Activated T-cell treated with anti-CD3 and anti-CD28 coated beads, Interleukin-2, amount 50 U/mL, for 24 hours (primary cell): ENCODE measurements at regions not wholly inside any gene's neighbourhood (a gene's known extent, or its start where the extent isn't known, plus 50 kb on each side); places are given as distances from the start of the nearest gene placed in this dataset.

ENCODE experiments used
- DNase-seq: peaks from one replicate; pipeline ENCODE4 v3.0.0-alpha.2; 2020
- H3K27ac Mint-ChIP-seq: 2 replicates; pipeline ENCODE4 v1.8.0; 2020; ENCODE audit warnings: mild to moderate bottlenecking, mixed read lengths
- H3K27me3 Mint-ChIP-seq: 2 replicates; pipeline ENCODE4 v1.8.0; 2020; ENCODE audit warnings: mixed read lengths
- H3K36me3 Mint-ChIP-seq: 2 replicates; pipeline ENCODE4 v1.8.0; 2020; ENCODE audit warnings: low read depth, mixed read lengths
- H3K4me1 Mint-ChIP-seq: 2 replicates; pipeline ENCODE4 v1.8.0; 2020; ENCODE audit warnings: low read depth, mixed read lengths
- H3K4me3 Mint-ChIP-seq: 2 replicates; pipeline ENCODE4 v1.8.0; 2020; ENCODE audit warnings: mild to moderate bottlenecking, moderate library complexity, mixed read lengths
- H3K9me3 Mint-ChIP-seq: 2 replicates; pipeline ENCODE4 v1.8.0; 2020; ENCODE audit warnings: mixed read lengths

DNA sequence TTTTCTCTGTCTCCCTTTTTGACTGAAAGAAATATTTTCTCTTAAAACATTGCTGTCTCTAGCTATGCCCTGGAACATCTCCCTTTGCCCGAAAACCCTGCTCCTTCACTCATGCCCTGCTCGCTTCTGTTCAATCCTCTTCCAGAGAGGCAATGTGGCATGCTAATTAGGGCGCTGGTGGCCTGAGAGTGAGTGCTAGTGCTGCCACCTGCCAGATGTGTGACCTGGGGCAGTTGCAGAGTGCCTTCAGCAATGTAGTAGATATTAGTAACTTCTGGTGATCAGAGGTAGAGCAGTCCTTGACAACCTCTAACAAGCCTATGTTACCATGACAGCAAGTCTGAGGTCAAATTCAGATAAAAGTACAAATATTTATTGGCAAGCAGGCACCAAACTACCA, 119.5 kb upstream of the OSMR start:
- Mint-ChIP-seq H3K4me1 (no peaks in the 10 kb centered on the region), H3K36me3 (no peaks in the 10 kb centered on the region), H3K9me3 (no peaks in the 10 kb centered on the region), H3K27me3 (peaks cover 9% of the 10 kb centered on the region), H3K27ac (no peak overlapping the region), H3K4me3 (no peak overlapping the region)
- DNase-seq = no peak

DNA sequence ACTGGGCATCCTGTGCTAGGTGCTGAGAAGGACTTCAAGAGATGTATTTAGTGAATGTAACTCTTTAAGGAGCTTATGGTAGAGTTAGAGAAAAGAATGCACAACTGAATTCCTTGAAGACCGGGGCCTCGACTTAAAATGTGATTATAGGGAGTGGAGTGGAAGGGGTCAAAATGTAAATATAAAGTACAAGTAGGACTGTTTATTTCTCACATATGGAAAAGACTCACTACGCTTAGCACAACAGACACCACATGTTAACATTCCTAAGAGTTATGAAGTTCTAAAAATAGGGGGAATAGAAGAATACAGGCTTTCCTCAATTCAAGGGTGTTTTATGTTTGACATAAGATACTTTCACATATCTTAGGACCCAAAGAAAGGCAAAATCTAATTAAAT, 117.8 kb upstream of the OSMR start:
- H3K4me1 Mint-ChIP-seq = no peaks in the 10 kb centered on the region
- no peaks in the 10 kb centered on the region for H3K36me3 Mint-ChIP-seq
- no peaks in the 10 kb centered on the region for H3K9me3 Mint-ChIP-seq

DNA sequence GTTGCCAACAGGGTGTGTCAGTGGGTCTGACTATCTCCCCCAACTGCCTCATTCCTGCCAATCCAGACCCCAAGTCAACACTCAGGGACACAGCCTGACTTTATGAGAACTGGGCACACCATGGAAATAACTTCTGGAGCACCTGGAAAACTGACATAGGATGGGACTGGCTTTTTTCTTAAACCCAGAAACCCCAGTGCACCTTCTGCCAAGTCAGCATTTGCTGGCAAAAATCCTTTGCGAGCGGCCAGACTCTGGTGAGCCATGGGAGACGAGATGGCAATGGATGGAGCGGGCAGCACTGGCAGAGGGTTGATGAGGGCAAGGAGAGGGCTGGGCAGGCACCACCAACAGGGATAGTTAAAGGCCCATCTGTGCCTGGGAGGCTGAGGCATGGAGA, 114.4 kb upstream of the OSMR start:
- H3K36me3 Mint-ChIP-seq = no peaks in the 10 kb centered on the region

More for the DNA sequence above, 117.8 kb upstream of the OSMR start:
- Mint-ChIP-seq H3K4me3 (no peak overlapping the region), H3K27ac (no peak overlapping the region), H3K27me3 (peaks cover 6% of the 10 kb centered on the region)
- DNase-seq = no peak

DNA sequence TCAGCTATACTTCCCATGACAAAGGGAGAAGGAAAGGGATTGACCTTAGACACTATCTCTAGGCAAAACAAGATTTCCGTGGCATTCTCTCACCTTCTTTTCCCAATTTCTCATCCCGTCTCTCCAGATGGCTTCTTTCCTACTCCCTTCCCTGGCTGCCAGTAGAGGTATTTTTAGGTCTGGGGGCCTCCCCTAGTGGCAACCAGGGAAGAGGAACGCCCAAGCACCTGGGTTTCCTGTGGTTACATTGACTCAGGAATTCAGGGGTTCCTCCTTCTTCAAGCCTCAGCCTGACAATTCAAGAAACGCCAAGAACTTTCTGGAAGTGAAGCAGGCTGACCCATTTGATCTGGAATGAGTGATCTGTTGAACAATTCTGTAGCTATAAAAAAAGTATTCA, 111.5 kb upstream of the OSMR start:
- no peaks in the 10 kb centered on the region for H3K36me3 Mint-ChIP-seq
- H3K27ac Mint-ChIP-seq = no peak overlapping the region
- no peak for DNase-seq
- no peak overlapping the region for H3K4me3 Mint-ChIP-seq
- peaks cover 5% of the 10 kb centered on the region for H3K27me3 Mint-ChIP-seq
- no peaks in the 10 kb centered on the region for H3K9me3 Mint-ChIP-seq
- no peaks in the 10 kb centered on the region for H3K4me1 Mint-ChIP-seq

More for the DNA sequence above, 114.4 kb upstream of the OSMR start:
- H3K27ac Mint-ChIP-seq = no peak overlapping the region
- H3K4me3 Mint-ChIP-seq = no peak overlapping the region
- DNase-seq = no peak
- H3K4me1 Mint-ChIP-seq = no peaks in the 10 kb centered on the region
- peaks cover 5% of the 10 kb centered on the region for H3K27me3 Mint-ChIP-seq
- no peaks in the 10 kb centered on the region for H3K9me3 Mint-ChIP-seq

DNA sequence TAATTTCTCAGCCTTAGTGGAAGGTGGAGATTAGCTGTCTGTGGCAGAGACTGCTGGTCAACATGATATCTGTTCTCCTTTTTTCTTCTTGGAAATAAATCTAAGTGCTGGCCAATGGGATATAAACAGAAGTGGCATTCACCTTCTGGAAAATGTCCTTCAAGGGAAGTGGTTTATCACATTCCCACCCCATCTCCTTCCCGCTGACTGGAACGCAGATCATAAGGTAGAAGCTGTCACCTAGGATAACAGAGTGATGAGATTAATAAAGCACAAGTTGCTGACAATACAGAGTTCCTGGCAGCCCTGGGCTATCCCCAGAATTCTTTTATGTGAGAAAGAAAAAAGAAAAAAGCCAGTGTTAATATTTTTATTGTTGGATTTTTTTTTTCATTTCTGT, 109.7 kb upstream of the OSMR start:
- Mint-ChIP-seq H3K36me3 (no peaks in the 10 kb centered on the region), H3K27me3 (peaks cover 4% of the 10 kb centered on the region), H3K27ac (no peak overlapping the region), H3K4me1 (no peaks in the 10 kb centered on the region), H3K4me3 (no peak overlapping the region), H3K9me3 (no peaks in the 10 kb centered on the region)
- DNase-seq = no peak

DNA sequence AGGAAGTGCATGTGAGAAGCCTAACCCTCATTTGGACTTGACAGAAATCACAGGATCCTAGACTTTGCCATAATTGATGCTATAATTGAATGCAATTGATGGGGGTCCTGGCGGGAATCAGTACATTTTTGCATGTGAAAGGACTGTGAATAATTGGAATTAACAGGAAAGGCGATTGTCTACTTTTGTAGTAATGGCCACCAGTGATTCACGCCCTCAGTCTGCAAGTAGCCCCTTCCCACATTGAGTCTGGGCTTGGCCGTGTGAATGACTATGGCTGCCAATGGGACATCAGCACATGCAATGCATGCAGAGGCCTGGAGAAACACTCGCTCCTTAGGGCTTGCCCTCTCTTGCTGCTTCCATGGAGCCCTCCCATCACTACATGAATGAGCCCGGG, 107.8 kb upstream of the OSMR start:
- Mint-ChIP-seq H3K4me1 (no peaks in the 10 kb centered on the region), H3K27ac (no peak overlapping the region), H3K36me3 (no peaks in the 10 kb centered on the region), H3K27me3 (peaks cover 11% of the 10 kb centered on the region), H3K4me3 (no peak overlapping the region), H3K9me3 (peaks cover 8% of the 10 kb centered on the region)
- DNase-seq = no peak

DNA sequence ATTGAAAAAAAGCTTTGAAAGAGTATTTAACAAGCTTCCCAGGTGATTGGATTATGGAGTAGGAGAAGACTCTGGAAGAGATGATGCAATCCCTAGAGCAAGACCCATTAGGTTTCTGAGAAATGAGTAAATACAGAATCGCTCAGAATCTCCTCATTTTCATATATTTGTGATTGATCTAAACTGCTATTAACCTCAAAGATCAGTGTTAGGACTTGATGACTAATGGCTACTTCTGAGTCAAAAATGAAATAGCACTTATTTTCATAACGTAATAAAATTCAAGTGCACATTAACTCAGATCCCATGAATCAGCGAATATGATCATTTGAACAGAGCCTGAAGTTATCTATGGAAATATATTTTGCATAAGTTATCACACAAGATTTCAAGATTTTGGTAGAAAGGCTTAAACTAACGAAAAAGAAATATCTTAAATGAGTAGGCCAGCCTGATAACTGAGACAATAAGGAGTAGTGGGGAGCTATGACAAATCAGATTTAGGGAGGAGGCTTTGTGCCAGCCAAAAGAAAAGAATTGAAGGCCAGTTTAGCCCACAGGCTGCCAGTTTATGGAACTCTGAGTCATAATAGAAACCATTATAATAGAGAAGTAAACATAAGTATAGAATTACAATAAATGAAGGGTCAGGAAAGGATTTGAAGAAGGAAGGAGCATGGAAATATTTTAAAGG, 106.7 kb upstream of the OSMR start:
- H3K9me3 Mint-ChIP-seq = peaks cover 15% of the 10 kb centered on the region
- H3K27me3 Mint-ChIP-seq = peaks cover 8% of the 10 kb centered on the region
- no peak for DNase-seq
- no peak overlapping the region for H3K27ac Mint-ChIP-seq
- no peak overlapping the region for H3K4me3 Mint-ChIP-seq
- H3K4me1 Mint-ChIP-seq = no peaks in the 10 kb centered on the region
- H3K36me3 Mint-ChIP-seq = no peaks in the 10 kb centered on the region

DNA sequence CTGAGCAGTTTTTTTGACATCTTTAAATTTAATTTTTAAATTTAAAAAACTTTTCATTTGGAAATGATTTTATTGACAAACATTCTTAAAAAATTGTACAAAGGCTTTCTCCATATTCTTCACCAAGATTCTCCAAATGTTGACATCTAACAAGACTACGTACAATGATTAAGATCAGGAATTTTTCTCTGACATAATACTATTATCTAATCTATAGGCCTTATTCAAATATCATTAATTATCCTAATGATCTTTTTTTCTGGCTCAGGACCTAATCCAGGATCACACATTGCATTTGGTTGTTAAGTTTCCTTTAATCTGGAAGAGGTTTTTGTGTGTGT, 106.1 kb upstream of the OSMR start:
- Mint-ChIP-seq H3K27me3 (peaks cover 8% of the 10 kb centered on the region), H3K4me3 (no peak overlapping the region), H3K9me3 (peaks cover 15% of the 10 kb centered on the region), H3K4me1 (no peaks in the 10 kb centered on the region), H3K27ac (no peak overlapping the region), H3K36me3 (no peaks in the 10 kb centered on the region)
- DNase-seq = no peak

DNA sequence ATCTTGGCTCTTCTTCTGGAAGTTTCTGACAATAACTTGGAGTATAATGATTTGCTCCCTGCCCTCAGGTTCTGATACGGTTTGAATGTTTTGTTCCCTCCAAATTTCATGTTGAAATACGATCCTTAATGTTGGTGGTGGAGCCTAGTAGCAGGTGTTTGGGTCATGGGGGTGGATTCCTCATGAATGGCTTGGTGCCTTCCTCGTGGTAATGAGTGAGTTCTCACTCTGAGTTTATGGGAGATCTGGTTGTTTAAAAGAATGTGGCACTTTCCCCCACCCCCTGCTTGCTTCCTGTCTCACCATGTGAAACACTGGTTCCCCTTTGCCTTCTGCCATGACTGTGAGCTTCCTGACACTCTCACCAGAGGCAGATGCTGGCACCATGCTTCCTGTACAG, 103.0 kb upstream of the OSMR start:
- Mint-ChIP-seq H3K36me3 (no peaks in the 10 kb centered on the region), H3K27me3 (peaks cover 12% of the 10 kb centered on the region), H3K4me3 (no peak overlapping the region)

DNA sequence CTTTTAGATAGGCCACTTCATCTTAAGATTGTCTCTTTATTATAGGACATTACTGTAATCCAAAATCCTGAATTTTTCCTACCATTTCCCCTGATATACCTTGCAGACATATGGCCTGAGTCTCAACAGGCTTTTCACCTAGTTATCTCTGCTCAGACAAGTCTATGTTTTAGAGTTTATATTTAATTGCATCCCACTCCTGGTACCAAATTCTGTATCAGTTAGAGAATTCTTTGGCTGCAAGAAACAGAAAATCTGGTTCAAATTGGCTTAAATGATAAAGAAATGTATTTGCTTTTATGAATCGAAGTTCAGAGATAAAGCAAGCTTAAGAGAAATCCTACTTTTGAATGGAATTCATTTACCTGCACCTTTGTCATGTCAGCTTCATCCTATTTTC, 102.2 kb upstream of the OSMR start:
- peaks cover 15% of the 10 kb centered on the region for H3K27me3 Mint-ChIP-seq
- no peak overlapping the region for H3K27ac Mint-ChIP-seq
- H3K4me3 Mint-ChIP-seq = no peak overlapping the region
- H3K9me3 Mint-ChIP-seq = peaks cover 17% of the 10 kb centered on the region
- H3K36me3 Mint-ChIP-seq = no peaks in the 10 kb centered on the region
- H3K4me1 Mint-ChIP-seq = no peaks in the 10 kb centered on the region
- DNase-seq = no peak

More for the DNA sequence above, 103.0 kb upstream of the OSMR start:
- no peak for DNase-seq
- Mint-ChIP-seq H3K27ac (no peak overlapping the region), H3K9me3 (peaks cover 17% of the 10 kb centered on the region), H3K4me1 (no peaks in the 10 kb centered on the region)

DNA sequence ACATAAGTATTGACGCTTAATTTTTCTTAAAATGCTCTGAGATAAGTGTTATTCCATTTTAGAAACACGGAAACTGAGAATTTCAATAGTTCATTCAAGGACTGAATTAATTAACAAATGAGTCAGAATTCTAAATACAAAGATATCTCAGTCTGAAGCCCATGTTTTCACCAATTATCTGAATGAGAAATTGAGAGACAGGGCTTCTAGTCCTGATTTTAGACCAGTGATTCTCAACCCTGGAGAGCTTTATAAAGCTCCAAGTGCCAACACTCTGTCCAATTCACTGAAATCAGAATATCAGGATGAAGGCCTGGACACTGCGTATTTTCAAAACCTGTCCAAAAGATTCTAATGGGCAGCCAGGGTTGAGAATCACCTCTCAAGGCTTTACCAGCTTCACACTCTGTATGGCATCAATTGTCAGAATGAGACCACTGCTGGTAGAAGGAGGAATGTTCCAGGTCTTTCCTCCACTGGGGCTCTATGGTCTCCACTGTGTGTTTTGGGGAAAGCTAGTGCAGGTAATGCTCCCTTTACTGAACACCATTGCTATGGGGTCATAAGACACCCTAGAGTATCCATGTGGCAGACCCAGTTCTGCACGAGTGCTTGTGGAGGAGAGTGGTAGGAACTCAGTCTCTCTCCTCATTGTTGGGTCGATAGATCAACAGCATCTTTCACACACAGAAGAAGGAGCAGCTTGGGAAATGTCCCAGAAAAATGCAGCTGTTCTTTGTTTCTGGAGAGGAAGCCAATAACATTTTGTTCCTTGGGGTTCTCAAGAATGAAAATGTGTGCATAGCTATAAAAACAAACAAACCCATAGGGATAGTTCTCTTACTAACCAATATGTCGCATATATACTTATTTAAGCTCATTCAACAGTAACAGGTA, 99.7 kb upstream of the OSMR start:
- DNase-seq = no peak
- H3K4me3 Mint-ChIP-seq = no peak overlapping the region
- no peaks in the 10 kb centered on the region for H3K4me1 Mint-ChIP-seq
- peaks cover 17% of the 10 kb centered on the region for H3K9me3 Mint-ChIP-seq
- no peak overlapping the region for H3K27ac Mint-ChIP-seq
- no peaks in the 10 kb centered on the region for H3K36me3 Mint-ChIP-seq
- H3K27me3 Mint-ChIP-seq = peaks cover 14% of the 10 kb centered on the region

DNA sequence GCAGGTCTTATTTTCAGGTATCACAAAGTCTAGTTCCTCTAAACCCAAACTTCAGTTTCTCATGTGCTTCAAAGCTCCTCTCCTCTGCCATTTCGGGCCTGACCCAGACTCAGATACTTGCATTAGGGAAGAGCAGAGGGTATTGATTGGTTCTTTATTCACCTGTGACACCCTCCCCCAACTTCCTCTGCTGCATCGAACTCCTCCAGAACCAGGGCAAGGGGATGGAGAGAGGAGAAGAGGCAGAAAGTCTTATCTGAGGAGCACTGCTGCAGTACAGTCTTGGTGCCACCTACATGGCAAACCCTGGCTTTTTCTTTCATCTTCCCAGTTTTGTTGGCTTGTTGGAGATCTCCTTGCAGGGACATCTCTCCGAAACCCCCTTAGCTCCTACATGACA, 96.0 kb upstream of the OSMR start:
- Mint-ChIP-seq H3K4me1 (no peaks in the 10 kb centered on the region), H3K36me3 (no peaks in the 10 kb centered on the region), H3K27me3 (peaks cover 9% of the 10 kb centered on the region), H3K27ac (no peak overlapping the region), H3K9me3 (peaks cover 2% of the 10 kb centered on the region), H3K4me3 (no peak overlapping the region)
- DNase-seq = no peak

DNA sequence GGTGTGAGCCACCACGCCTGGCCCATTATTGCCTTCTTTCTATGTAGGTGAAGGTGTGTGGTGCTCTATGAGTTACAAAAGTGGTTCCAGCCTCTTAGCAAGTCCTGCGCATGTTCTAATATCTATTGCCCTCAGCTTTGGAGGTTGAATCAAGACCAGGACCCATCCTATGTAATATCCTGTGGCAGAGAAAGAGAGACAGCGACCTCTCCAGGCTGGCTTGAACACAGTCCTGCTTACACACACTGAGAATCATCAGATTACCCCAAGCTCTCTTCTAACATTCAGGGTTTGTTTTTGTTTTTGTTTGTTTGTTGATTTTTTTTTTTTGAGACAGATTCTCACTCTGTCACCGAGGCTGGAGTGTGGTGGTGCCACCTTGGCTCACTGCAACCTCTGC, 94.7 kb upstream of the OSMR start:
- H3K27me3 Mint-ChIP-seq = peaks cover 9% of the 10 kb centered on the region
- no peaks in the 10 kb centered on the region for H3K9me3 Mint-ChIP-seq
- DNase-seq = no peak
- no peaks in the 10 kb centered on the region for H3K4me1 Mint-ChIP-seq
- no peaks in the 10 kb centered on the region for H3K36me3 Mint-ChIP-seq
- H3K4me3 Mint-ChIP-seq = no peak overlapping the region
- H3K27ac Mint-ChIP-seq = no peak overlapping the region

DNA sequence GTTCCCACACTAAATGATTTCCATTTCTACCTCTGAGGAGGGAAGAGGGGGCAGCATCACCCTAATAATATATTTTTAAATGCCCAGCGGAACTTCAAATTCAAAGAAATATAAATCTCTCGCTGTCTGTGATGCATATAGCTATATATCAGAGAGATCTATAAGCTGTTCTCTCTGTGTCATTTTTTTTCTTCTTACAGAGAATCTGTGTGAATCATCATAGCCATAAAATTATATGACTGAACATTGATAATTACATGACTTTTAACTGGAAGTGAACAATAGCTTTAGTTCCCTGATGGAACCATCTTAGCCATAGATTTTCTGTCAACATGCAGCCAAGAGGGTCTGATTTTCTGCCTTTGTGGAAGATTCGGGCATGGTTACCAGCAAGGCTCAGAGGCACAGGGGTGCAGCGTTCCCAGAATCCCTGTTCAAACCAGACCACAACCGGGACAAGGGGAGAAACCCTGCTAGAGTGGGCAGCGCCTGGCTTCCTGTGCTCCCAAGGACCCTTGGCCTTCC, 93.7 kb upstream of the OSMR start:
- Mint-ChIP-seq H3K4me3 (no peak overlapping the region), H3K4me1 (no peaks in the 10 kb centered on the region), H3K27ac (no peak overlapping the region), H3K36me3 (no peaks in the 10 kb centered on the region), H3K27me3 (peaks cover 6% of the 10 kb centered on the region), H3K9me3 (no peaks in the 10 kb centered on the region)
- DNase-seq = no peak

DNA sequence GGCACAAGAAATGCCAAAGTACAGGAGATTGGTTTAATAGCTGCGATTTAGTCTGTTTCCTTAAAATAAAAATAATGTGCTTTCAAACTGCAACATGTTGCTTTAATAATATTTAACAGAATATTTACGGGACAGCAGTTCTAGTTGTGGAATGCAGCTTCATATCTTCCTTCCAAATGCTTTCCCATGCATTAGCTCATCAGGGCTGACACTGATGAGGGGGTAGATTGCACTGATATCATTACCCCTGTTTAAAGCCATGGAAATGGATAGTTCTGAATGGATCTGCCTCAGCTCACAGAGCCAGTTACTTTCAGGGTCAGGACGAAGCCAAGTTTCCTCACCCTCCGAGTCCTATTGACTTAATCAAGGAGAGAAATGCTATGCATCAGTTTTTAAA, 93.2 kb upstream of the OSMR start:
- Mint-ChIP-seq H3K4me3 (no peak overlapping the region), H3K4me1 (no peaks in the 10 kb centered on the region), H3K27ac (no peak overlapping the region), H3K9me3 (no peaks in the 10 kb centered on the region), H3K27me3 (peaks cover 6% of the 10 kb centered on the region), H3K36me3 (no peaks in the 10 kb centered on the region)
- DNase-seq = no peak
